Renal cortex interstitium (tissue), 11 donors: ENCODE measurements at regions not wholly inside any gene's neighbourhood (a gene's known extent, or its start where the extent isn't known, plus 50 kb on each side); places are given as distances from the start of the nearest gene placed in this dataset.

ENCODE experiments used
- DNase-seq, 11 donors: peaks; one replicate each; pipeline ENCODE4 v3.0.0-alpha.2; 2013; ENCODE audit warnings: low read depth in 9 of 11, low spot score in 4 of 11; ENCODE audit errors: extremely low read depth in 1 of 11

GRCh38 chr20:41956338-41957074 is 338.3 kb upstream of the CHD6 start:
- DNase-seq, result peak in 2 of 11 donors; percentile 3

- DNase-seq, result no peak
Observed at GRCh38 chr20:41952166-41952565, 334.0 kb upstream of the CHD6 start.

DNA sequence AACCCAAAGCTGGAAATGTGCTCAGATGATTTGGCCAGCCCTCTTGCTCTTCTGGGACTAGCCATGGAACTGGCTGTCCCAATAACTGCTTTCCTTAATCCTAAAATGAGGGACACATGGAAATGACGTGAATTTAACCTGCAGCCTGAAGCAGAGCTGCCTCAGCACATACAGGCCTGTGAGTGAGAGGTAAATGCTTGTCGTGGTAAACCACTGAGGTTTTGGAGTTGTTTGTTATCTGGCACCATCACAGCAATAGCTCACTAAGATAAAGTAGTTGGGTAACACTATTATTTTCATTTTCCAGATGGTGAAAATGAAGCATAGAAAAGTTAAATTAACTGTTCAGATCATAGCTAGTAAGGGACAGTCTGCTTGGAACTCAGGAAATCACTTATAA is 333.4 kb upstream of the CHD6 start:
- DNase-seq, result no peak

DNA sequence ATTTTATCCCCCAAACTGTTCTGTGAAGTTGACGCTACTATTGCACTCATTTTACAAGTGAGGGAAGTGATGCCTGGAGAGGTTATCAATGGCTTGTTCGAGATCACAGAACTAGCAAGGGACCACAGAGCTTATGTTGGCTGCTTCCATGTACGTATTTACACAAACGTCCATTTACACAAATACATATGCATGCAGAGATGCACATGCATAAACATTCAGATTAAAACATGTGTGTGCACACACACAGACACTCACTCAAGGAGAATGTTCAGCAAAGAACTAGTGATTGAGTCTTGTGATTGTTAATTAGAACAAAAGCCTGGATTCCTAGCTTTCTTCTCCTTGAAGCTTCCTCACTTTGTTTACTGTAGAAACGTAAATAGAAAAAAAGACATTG is 321.5 kb upstream of the CHD6 start:
- DNase-seq, result no peak

- peak in 7 of 11 donors; percentile 10 to 39 (median 13) for DNase-seq
Observed at GRCh38 chr20:41938353-41938752, 320.2 kb upstream of the CHD6 start.

GRCh38 chr20:41935259-41935791 is 317.1 kb upstream of the CHD6 start:
- DNase-seq, result no peak

DNA sequence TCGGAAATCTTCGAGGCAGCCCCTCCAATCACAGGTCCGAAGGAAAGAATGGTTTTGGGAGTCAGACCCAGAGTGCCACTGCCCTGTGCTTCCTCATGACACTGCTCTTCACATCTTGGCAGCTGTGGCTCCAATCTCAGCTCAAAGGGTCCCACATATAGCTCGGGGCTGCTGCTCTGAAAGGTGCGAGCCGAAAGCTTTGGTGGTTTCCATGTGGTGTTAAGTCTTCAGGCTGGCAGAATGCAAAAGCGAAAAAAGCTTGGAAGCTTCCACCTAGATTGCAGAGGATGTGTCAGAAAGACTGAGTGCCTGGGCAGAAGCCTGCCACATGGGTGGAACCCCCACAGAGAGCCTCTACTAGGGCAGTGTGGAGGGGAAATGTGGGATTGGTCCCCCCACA is 314.3 kb upstream of the CHD6 start:
- no peak for DNase-seq

- no peak for DNase-seq
Observed at GRCh38 chr20:41927655-41928054, 309.5 kb upstream of the CHD6 start.

- no peak for DNase-seq
Observed at GRCh38 chr20:41927189-41927588, 309.0 kb upstream of the CHD6 start.

DNA sequence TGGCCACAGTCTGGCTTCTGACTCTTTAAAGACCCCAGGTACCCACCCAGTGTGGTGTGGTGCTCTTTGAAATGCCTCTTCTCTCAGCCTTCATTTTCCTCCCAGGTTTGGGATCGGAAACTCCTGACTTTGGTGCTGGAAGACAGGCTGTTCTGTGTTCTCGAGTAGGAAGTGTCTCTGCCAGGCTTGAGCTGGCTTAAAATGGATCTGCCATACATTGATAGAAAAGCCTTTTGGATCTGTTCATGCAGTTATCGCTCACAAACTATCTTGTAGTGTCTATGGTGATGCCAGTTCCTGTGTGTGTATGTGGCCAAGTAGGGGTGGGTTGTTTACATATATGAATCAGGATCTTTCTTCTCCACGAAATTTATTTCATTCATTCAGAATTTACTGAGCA is 307.3 kb upstream of the CHD6 start:
- no peak for DNase-seq

DNA sequence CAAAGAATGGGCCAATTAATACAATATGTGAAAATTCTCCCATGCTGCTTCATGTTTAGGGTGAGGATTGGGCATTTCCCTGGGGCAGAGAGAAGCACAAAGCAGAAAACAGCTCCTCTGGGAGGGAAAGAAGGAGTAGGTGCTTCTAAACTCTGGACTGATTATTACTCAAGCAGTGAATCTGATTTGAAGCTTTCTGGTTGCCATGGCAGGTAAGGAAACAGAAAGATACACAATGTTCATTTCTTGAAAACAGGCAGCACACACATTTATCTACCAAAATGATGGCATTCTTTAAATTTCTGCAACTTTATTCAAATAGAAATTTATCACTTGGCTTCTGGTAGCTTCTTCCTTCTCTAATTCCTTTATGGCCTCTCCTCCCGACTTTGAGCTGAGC is 305.4 kb upstream of the CHD6 start:
- DNase-seq, result no peak

GRCh38 chr20:41913146-41913545 is 295.0 kb upstream of the CHD6 start:
- no peak for DNase-seq

GRCh38 chr20:41910558-41910957 is 292.4 kb upstream of the CHD6 start:
- no peak for DNase-seq

GRCh38 chr20:41905199-41905598 is 287.0 kb upstream of the CHD6 start:
- no peak for DNase-seq

GRCh38 chr20:41903586-41903985 is 285.4 kb upstream of the CHD6 start:
- peak; percentile 45 to 90 (median 75) for DNase-seq

GRCh38 chr20:41902346-41902745 is 284.2 kb upstream of the CHD6 start:
- DNase-seq, result no peak

DNA sequence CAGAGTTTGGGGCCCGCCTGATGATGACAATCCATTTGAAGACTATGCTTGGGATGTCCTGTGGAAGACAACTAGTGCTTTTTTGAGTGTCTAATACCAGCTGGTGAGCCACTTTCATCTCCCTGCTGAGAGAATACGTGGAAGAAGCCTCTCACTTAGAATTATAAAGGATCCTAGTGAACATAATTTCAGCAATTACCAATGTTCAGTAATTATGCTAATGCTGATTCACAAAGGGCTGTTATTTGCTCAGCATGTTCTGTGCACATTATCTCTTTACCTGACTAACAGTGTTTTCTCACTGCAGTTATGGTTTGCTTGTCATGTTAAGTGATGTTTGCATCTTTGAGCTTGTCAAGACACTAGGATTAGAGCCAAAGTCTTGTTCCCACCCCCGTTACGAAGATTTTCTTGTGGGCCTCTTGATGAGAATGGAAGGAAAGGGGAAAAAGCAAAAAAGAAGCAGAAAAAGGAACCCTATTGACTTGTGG is 282.1 kb upstream of the CHD6 start:
- DNase-seq, result no peak

GRCh38 chr20:41897708-41898107 is 279.5 kb upstream of the CHD6 start:
- DNase-seq, result no peak

DNA sequence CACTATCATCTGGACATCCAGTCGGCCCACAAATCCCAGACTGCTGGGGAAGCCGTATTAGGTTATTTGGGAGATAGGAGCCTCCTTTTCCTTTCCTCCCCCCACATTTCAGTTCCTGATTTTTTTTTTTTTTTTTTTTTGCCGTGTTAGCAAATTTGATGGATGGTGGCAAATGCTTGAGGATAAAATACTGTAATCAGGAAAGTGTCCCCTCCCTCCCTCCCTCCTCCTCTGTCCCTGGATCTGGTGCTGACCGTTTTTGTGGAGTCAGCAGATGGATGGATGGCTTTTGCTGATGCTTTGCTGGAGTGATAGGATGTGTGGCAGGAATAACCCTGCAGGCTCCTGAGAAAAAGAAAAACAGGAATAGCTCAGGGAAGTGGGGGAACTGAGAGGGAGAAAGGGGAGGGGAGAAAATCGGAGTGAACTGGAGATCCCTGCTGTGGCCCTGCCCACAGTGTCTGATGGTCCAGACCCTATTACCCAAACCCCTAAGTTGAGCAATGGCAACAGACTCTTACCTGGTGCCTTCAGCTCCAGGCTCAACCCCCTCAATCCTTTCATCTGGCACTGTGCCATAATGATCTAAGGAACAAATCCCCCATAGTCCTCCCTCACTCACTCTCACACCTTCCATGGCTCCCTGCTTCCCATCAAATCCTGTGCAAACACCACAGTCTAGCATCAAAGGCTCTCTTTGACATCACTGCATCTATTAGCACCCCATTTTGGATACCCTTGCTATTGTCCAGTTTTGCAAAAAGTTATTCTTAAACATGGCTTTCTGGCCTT is 277.3 kb upstream of the CHD6 start:
- DNase-seq, result no peak

DNA sequence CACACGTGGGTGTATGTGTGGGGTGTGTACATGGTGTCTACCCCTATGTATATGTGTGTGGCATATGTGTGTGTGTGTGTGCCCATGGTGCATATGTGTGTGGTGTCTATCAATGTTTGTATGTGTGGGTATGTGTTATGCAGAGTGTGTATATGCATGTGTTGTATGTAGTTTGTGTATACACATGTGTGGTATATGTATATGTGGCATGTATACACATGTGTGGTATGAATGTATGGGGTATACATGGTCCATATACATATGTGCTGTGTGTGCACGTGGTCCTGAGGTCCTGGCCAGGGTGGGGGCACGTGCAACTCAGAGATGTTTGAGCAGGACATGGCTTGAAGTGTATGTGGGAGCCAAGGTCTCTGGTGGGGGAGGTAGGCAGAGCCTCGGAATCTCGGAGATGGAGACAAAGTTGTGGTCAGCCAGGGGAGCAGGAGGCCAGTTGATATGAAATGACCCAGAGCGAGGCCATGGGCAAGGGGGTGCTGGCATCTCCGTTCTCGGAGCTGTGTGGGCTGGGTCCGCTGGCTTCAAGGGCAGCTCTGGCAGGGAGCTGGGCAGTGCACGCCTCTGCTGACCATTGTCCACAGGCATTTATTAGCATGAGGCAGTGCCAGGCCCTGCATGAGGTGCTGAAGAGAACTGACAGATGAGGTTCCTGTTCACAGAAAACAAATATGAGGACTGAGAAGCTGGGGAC is 276.2 kb upstream of the CHD6 start:
- DNase-seq, result no peak
